ENCODE measurements at regions not wholly inside any gene's neighbourhood (a gene's known extent, or its start where the extent isn't known, plus 50 kb on each side); places are given as distances from the start of the nearest gene placed in this dataset.
"Not testable (repeated sequence)": the region's sequence is repeated elsewhere in the genome, so short reads cannot be mapped to it uniquely, and the experiment has no call there.

DNA sequence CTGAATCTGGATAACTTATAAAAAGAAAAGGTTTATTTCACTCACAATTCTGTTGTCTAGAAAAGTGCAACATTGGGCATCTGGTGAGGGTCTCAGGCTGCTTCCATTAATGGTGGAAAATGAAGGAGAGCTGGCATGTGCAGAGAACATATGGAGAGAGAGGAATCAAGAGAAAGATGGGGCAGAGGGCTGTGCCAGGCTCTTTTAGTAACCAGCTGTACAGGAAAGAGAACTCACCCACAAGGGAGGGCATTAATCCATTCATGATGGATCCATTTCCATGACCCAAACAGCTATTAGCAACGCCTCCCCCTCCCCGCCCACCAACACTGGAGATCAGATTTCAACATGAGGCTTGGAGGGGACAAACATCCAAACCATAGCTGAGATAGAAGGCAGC lies 61.7 kb upstream of the LYZL1 start:
- TF ChIP-seq CTCF (IDR thresholded peaks at IDR 0.05), result no peak
- no peak for ATAC-seq
- Histone ChIP-seq H3K36me3 (no peaks in the 10 kb centered on the region), H3K4me1 (no peaks in the 10 kb centered on the region), H3K27me3 (no peaks in the 10 kb centered on the region), H3K27ac (no peak overlapping the region), H3K9me3 (no peaks in the 10 kb centered on the region), H3K4me3 (no peak overlapping the region)
- DNase-seq, result no peak
- intact Hi-C loops (cut with DNase I), result no loop called here

DNA sequence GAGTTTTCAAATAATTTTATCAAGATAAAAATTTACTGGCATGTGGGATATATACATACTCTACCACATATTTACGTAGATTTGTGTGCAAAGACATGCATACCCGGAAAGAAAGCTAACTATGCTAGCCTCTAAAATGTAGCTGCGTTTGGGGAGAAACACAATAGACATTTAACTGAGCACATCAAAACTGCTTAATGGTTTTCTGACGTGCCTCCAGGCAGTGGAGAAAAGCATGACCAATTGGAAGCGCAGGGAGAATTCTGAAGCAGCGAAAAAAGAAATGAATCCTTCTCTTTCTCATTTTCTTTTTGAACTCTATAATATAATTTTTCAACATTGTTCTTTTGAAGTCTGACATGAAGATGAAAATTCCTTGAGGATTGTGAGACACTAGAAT lies 60.3 kb upstream of the LYZL1 start:
- no peak for ATAC-seq

DNA sequence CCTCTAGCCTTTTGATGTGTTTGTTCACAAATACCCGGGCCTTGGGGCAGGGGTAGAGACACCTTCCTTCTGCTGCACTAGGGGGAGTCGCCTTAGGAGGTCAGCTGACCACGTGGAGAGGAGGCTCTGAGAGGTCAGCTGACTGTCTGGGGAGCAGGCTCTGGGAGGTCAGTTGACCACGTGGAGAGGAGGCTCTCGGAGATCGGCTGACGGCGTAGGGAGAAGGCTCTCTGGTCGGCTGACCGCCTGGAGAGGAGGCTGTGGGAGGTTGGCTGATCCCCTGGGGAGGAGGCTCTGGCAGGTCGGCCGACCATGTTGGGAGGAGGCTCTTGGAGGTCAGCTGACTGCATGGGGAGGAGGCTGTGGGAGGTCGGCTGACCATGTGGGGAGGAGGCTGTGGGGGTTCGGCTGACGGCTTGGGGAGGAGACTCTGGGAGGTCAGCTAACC lies 59.6 kb upstream of the LYZL1 start:
- no peak for DNase-seq
- intact Hi-C loops (cut with DNase I), result no loop called here

More for the DNA sequence above, 60.3 kb upstream of the LYZL1 start:
- Histone ChIP-seq H3K4me1 (no peaks in the 10 kb centered on the region), H3K27me3 (no peaks in the 10 kb centered on the region), H3K36me3 (no peaks in the 10 kb centered on the region), H3K27ac (no peak overlapping the region), H3K4me3 (no peak overlapping the region), H3K9me3 (no peaks in the 10 kb centered on the region)
- TF ChIP-seq CTCF (IDR thresholded peaks at IDR 0.05), result no peak
- intact Hi-C loops (cut with DNase I), result no loop called here
- no peak for DNase-seq

GRCh38 chr10:29236910-29237309 lies 52.0 kb upstream of the LYZL1 start:
- H3K4me3 ChIP-seq; intact Hi-C loops (cut with DNase I); DNase-seq; H3K27me3 ChIP-seq; H3K36me3 ChIP-seq; H3K27ac ChIP-seq; H3K4me1 ChIP-seq; ATAC-seq; H3K9me3 ChIP-seq: not testable (repeated sequence)

More for the DNA sequence above, 59.6 kb upstream of the LYZL1 start:
- Histone ChIP-seq H3K27me3 (no peaks in the 10 kb centered on the region), H3K4me3 (no peak overlapping the region), H3K9me3 (no peaks in the 10 kb centered on the region), H3K36me3 (no peaks in the 10 kb centered on the region), H3K27ac (no peak overlapping the region), H3K4me1 (no peaks in the 10 kb centered on the region)
- no peak for ATAC-seq
- no peak for TF ChIP-seq CTCF (IDR thresholded peaks at IDR 0.05)

DNA sequence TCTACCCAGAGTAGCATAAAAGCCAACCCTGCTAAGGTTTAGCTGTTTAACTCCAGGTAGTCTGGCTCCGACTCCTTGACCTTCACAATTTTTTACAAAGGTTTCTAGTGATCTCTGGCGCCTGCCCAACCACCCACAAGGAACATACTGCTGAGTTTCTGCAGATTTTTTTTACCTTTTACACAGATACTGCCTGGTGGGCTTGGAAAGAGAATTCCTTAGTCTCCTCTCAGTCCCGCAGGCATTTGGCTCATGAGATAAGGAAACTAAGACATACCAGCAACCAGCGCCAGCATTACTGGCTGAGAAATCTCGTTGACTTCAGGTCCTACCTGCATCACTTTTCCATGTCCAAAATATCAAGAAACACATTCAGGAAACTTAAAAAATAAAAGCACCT lies 51.1 kb upstream of the LYZL1 start:
- no peak overlapping the region for H3K27ac ChIP-seq
- no peaks in the 10 kb centered on the region for H3K9me3 ChIP-seq
- no peaks in the 10 kb centered on the region for H3K36me3 ChIP-seq
- intact Hi-C loops (cut with DNase I), result no loop called here
- H3K4me1 ChIP-seq, result no peaks in the 10 kb centered on the region
- no peak overlapping the region for H3K4me3 ChIP-seq
- no peak for TF ChIP-seq CTCF (IDR thresholded peaks at IDR 0.05)
- no peaks in the 10 kb centered on the region for H3K27me3 ChIP-seq
- DNase-seq (no peak), ATAC-seq (no peak)

DNA sequence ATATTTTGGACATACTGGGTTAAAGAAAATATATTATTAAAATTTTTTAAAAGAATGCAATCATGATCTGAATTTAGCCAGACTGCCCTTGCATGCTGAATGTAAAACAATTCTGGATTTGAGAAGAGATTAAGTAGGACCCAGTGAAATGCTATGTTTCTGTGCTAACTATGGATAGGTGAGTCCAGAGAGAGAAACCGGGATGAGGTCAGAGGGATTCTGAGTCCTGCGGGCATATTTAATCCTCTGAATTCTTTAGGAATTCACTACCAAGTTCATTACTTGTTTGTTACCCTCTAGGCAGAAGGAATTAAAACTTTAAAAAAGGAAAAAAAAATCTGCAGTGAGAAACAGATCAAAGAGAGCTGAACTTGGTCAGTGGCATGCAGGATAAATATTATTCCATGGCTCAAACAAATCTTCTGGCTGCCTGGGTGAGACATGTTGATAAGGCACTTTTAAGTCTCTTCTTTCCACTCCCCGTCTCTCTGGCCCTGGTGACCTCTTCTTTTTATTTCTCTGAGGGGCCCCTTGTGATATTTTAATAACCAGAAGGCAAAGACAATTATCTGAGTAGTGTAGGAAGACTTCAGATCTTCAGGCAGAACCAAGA lies 50.2 kb upstream of the LYZL1 start:
- H3K4me1 ChIP-seq, result no peaks in the 10 kb centered on the region
- intact Hi-C loops (cut with DNase I), result no loop called here
- no peak for TF ChIP-seq CTCF (IDR thresholded peaks at IDR 0.05)

More for the DNA sequence above, 50.2 kb upstream of the LYZL1 start:
- ATAC-seq (no peak), DNase-seq (no peak)
- no peaks in the 10 kb centered on the region for H3K36me3 ChIP-seq
- no peaks in the 10 kb centered on the region for H3K9me3 ChIP-seq
- no peaks in the 10 kb centered on the region for H3K27me3 ChIP-seq
- no peak overlapping the region for H3K4me3 ChIP-seq
- H3K27ac ChIP-seq, result no peak overlapping the region

Data from upper lobe of right lung (tissue), 1 donor.